NCI-H524 treated with DMSO at 0.1 percent for 48 hours (cell line): ENCODE measurements at regions not wholly inside any gene's neighbourhood (a gene's known extent, or its start where the extent isn't known, plus 50 kb on each side); places are given as distances from the start of the nearest gene placed in this dataset.

Experiments
- DNase-seq: peaks from one replicate; lab custom pipeline; 2025; lab: John Stamatoyannopoulos, UW

- no peak for DNase-seq
These were observed 153.3 kb upstream of the HNRNPA3 start for GRCh38 chr2:177059293-177059692.

GRCh38 chr2:177063331-177063730, 149.3 kb upstream of the HNRNPA3 start:
- no peak for DNase-seq

- no peak for DNase-seq
These were observed 148.2 kb upstream of the HNRNPA3 start for GRCh38 chr2:177064422-177064821.

GRCh38 chr2:177068967-177069366, 143.6 kb upstream of the HNRNPA3 start:
- DNase-seq: no peak

GRCh38 chr2:177072090-177072489, 140.5 kb upstream of the HNRNPA3 start:
- DNase-seq: no peak

- no peak for DNase-seq
These were observed 139.0 kb upstream of the HNRNPA3 start for GRCh38 chr2:177073611-177074010.

- no peak for DNase-seq
These were observed 138.4 kb upstream of the HNRNPA3 start for GRCh38 chr2:177074099-177074710.

GRCh38 chr2:177075254-177075653, 137.3 kb upstream of the HNRNPA3 start:
- DNase-seq: no peak

GRCh38 chr2:177076636-177077179, 135.9 kb upstream of the HNRNPA3 start:
- no peak for DNase-seq

GRCh38 chr2:177077778-177078177, 134.8 kb upstream of the HNRNPA3 start:
- no peak for DNase-seq

- no peak for DNase-seq
These were observed 134.2 kb upstream of the HNRNPA3 start for GRCh38 chr2:177078416-177078815.

GRCh38 chr2:177078855-177079254, 133.7 kb upstream of the HNRNPA3 start:
- no peak for DNase-seq

GRCh38 chr2:177080746-177081284, 131.8 kb upstream of the HNRNPA3 start:
- DNase-seq: no peak

GRCh38 chr2:177084607-177085006, 128.0 kb upstream of the HNRNPA3 start:
- DNase-seq: no peak

- DNase-seq: no peak
These were observed 124.1 kb upstream of the HNRNPA3 start for GRCh38 chr2:177088529-177088928.

- no peak for DNase-seq
These were observed 121.6 kb upstream of the HNRNPA3 start for GRCh38 chr2:177090967-177091366.

GRCh38 chr2:177093371-177093770, 119.2 kb upstream of the HNRNPA3 start:
- no peak for DNase-seq

GRCh38 chr2:177098001-177098613, 114.5 kb upstream of the HNRNPA3 start:
- DNase-seq: no peak

- no peak for DNase-seq
These were observed 110.7 kb upstream of the HNRNPA3 start for GRCh38 chr2:177101930-177102329.

- no peak for DNase-seq
These were observed 106.4 kb upstream of the HNRNPA3 start for GRCh38 chr2:177106212-177106611.

GRCh38 chr2:177108890-177109289, 103.7 kb upstream of the HNRNPA3 start:
- no peak for DNase-seq

GRCh38 chr2:177114712-177115111, 97.9 kb upstream of the HNRNPA3 start:
- DNase-seq: no peak

GRCh38 chr2:177117755-177118154, 94.8 kb upstream of the HNRNPA3 start:
- no peak for DNase-seq

- DNase-seq: no peak
These were observed 94.0 kb upstream of the HNRNPA3 start for GRCh38 chr2:177118636-177119035.
